Endothelial cell of umbilical vein (primary cell): ENCODE measurements at regions not wholly inside any gene's neighbourhood (a gene's known extent, or its start where the extent isn't known, plus 50 kb on each side); places are given as distances from the start of the nearest gene placed in this dataset.

Experiments
- CTCF ChIP-seq, 2 donors: IDR thresholded peaks; 1 replicate in 1 of 2; 2 replicates in 1 of 2; pipeline ENCODE4 v1.5.1; 2011; ENCODE audit warnings: low read length in 2 of 2, mild to moderate bottlenecking in 2 of 2, moderate library complexity in 2 of 2, control low read depth in 1 of 2, inconsistent platforms in 1 of 2, low read depth in 1 of 2; ENCODE audit not compliant: insufficient read depth in 1 of 2; ENCODE audit errors: extremely low read depth in 1 of 2
- EZH2 ChIP-seq: IDR thresholded peaks from 2 replicates; pipeline ENCODE4 v1.6.1; 2012; ENCODE audit warnings: borderline replicate concordance, low read depth, mild to moderate bottlenecking, moderate library complexity, low read length, inconsistent platforms; ENCODE audit not compliant: severe bottlenecking
- GATA2 ChIP-seq: IDR thresholded peaks from 2 replicates; pipeline ENCODE4 v1.7.0; 2011; ENCODE audit warnings: low read depth, mild to moderate bottlenecking, moderate library complexity, mixed read lengths, low read length; ENCODE audit not compliant: insufficient read length, insufficient read depth
- POLR2AphosphoS5 ChIP-seq: IDR thresholded peaks from 2 replicates; pipeline ENCODE4 v1.6.1; 2012; ENCODE audit warnings: low read depth, mild to moderate bottlenecking, control low read depth, low read length, moderate library complexity; ENCODE audit not compliant: insufficient read depth

GRCh38 chr9:117945286-117945685 is 241.1 kb downstream of the TLR4 start:
- TF ChIP-seq POLR2AphosphoS5 (no peak), EZH2 (no peak), CTCF (IDR thresholded peaks at IDR 0.05; ENCODE audit: extremely low read depth in 1 of 2, insufficient read depth in 1 of 2, low read depth in 1 of 2, low read length in 2 of 2) (no peak), GATA2 (no peak)
